ENCODE measurements at regions not wholly inside any gene's neighbourhood (a gene's known extent, or its start where the extent isn't known, plus 50 kb on each side); places are given as distances from the start of the nearest gene placed in this dataset.

- TF ChIP-seq, protein P1, sequence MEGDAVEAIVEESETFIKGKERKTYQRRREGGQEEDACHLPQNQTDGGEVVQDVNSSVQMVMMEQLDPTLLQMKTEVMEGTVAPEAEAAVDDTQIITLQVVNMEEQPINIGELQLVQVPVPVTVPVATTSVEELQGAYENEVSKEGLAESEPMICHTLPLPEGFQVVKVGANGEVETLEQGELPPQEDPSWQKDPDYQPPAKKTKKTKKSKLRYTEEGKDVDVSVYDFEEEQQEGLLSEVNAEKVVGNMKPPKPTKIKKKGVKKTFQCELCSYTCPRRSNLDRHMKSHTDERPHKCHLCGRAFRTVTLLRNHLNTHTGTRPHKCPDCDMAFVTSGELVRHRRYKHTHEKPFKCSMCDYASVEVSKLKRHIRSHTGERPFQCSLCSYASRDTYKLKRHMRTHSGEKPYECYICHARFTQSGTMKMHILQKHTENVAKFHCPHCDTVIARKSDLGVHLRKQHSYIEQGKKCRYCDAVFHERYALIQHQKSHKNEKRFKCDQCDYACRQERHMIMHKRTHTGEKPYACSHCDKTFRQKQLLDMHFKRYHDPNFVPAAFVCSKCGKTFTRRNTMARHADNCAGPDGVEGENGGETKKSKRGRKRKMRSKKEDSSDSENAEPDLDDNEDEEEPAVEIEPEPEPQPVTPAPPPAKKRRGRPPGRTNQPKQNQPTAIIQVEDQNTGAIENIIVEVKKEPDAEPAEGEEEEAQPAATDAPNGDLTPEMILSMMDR (IDR thresholded peaks at IDR 0.05), result no peak
- Histone ChIP-seq H3K27me3 (no peaks in the 10 kb centered on the region), H3K9ac (ENCODE audit: low read depth in 2 of 2, low read length in 2 of 2) (no peak overlapping the region), H3K27ac (no peak overlapping the region), H3K4me1 (no peaks in the 10 kb centered on the region), H3K4me3 (no peak overlapping the region), H3K9me3 (no peaks in the 10 kb centered on the region), H3K36me3 (no peaks in the 10 kb centered on the region)
- intact Hi-C loops (cut with DNase I), result no loop called here
- DNase-seq, result no peak
These were observed 243.9 kb upstream of the SPTLC3 start for GRCh38 chr20:12764851-12765250.

DNA sequence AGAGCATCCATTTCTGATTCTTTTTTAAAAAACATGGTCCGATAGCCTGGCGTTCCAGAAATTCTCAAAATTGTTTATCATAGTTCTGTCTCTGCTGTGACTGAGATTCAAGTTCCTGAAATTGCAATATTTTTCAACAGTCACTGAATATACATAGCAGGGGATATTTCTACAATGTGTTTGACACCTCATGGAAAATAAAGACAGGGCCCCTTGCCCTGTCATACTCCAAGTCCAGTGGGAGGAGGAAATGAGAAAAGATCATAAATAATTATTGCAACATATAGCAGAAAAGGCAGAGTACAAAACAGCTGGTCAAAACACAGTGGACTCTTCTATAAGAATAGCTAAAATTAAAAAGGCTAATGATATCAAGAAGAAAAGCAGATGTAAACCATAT is 234.8 kb upstream of the SPTLC3 start:
- H3K36me3 ChIP-seq, result no peaks in the 10 kb centered on the region
- TF ChIP-seq, protein P1 (IDR thresholded peaks at IDR 0.05), result no peak
- intact Hi-C loops (cut with DNase I), result no loop called here

GRCh38 chr20:12775041-12775440 is 233.7 kb upstream of the SPTLC3 start:
- DNase-seq, result no peak
- Histone ChIP-seq H3K9ac (ENCODE audit: low read depth in 2 of 2, low read length in 2 of 2) (no peak overlapping the region), H3K4me3 (no peak overlapping the region), H3K27ac (no peak overlapping the region), H3K36me3 (no peaks in the 10 kb centered on the region), H3K9me3 (no peaks in the 10 kb centered on the region), H3K27me3 (no peaks in the 10 kb centered on the region), H3K4me1 (no peaks in the 10 kb centered on the region)
- intact Hi-C loops (cut with DNase I), result no loop called here
- TF ChIP-seq, protein P1 (IDR thresholded peaks at IDR 0.05), result no peak

More for the DNA sequence above, 234.8 kb upstream of the SPTLC3 start:
- no peaks in the 10 kb centered on the region for H3K27me3 ChIP-seq
- H3K4me3 ChIP-seq, result no peak overlapping the region
- no peak for DNase-seq
- H3K9me3 ChIP-seq, result no peaks in the 10 kb centered on the region
- H3K4me1 ChIP-seq, result no peaks in the 10 kb centered on the region
- H3K27ac ChIP-seq, result no peak overlapping the region
- H3K9ac ChIP-seq (ENCODE audit: low read depth in 2 of 2, low read length in 2 of 2), result no peak overlapping the region

DNA sequence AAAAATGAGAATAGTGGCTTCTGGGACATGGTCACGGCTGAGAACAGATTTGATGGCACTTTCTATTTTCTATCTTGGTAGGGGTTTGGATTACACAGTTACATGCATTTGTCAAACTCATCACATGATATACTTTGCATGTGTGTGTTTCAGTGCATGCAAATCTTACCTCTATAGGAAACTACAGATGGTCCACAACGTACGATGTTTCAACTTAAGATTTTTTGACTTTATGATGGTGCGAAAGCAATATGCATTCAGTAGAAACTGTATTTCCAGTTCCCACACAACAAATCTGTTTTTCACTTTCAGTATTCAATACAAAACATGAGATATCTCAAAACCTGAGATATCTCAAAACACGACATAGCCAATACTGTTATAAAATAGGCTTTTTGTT is 231.8 kb upstream of the SPTLC3 start:
- DNase-seq, result no peak
- TF ChIP-seq, protein P1 (IDR thresholded peaks at IDR 0.05), result no peak
- intact Hi-C loops (cut with DNase I), result no loop called here

GRCh38 chr20:12786276-12786675 is 222.5 kb upstream of the SPTLC3 start:
- intact Hi-C loops (cut with DNase I), result no loop called here
- DNase-seq, result no peak

More for the DNA sequence above, 231.8 kb upstream of the SPTLC3 start:
- Histone ChIP-seq H3K9ac (ENCODE audit: low read depth in 2 of 2, low read length in 2 of 2) (no peak overlapping the region), H3K4me3 (no peak overlapping the region), H3K36me3 (no peaks in the 10 kb centered on the region), H3K27me3 (no peaks in the 10 kb centered on the region), H3K4me1 (no peaks in the 10 kb centered on the region), H3K27ac (no peak overlapping the region), H3K9me3 (no peaks in the 10 kb centered on the region)

More at GRCh38 chr20:12786276-12786675, 222.5 kb upstream of the SPTLC3 start:
- Histone ChIP-seq H3K36me3 (no peaks in the 10 kb centered on the region), H3K4me1 (no peaks in the 10 kb centered on the region), H3K27me3 (no peaks in the 10 kb centered on the region), H3K27ac (no peak overlapping the region), H3K9ac (ENCODE audit: low read depth in 2 of 2, low read length in 2 of 2) (no peak overlapping the region), H3K9me3 (no peaks in the 10 kb centered on the region), H3K4me3 (no peak overlapping the region)
- TF ChIP-seq, protein P1 (IDR thresholded peaks at IDR 0.05), result no peak
